ENCODE measurements at regions not wholly inside any gene's neighbourhood (a gene's known extent, or its start where the extent isn't known, plus 50 kb on each side); places are given as distances from the start of the nearest gene placed in this dataset.

DNA sequence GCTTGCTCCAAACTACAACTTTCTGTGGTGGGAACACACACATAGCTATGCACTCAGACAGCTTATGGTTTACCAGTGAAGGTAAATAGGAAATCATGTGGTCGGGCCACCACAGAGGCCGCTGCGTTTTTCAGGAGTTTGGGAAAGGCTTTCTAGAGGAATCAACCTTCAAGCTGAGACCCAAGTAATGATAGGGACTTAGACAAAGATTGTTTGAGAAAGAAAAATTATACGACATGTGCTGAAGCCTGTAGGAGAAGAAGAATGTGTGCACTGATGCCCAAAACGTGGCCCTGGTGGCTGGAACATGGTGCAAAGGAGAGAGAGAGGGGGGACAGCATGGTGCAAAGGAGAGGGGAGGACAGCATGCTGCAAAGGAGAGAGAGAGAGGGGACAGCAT, 61.2 kb upstream of the VIPR2 start:
- TF ChIP-seq, protein P1, sequence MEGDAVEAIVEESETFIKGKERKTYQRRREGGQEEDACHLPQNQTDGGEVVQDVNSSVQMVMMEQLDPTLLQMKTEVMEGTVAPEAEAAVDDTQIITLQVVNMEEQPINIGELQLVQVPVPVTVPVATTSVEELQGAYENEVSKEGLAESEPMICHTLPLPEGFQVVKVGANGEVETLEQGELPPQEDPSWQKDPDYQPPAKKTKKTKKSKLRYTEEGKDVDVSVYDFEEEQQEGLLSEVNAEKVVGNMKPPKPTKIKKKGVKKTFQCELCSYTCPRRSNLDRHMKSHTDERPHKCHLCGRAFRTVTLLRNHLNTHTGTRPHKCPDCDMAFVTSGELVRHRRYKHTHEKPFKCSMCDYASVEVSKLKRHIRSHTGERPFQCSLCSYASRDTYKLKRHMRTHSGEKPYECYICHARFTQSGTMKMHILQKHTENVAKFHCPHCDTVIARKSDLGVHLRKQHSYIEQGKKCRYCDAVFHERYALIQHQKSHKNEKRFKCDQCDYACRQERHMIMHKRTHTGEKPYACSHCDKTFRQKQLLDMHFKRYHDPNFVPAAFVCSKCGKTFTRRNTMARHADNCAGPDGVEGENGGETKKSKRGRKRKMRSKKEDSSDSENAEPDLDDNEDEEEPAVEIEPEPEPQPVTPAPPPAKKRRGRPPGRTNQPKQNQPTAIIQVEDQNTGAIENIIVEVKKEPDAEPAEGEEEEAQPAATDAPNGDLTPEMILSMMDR (IDR thresholded peaks at IDR 0.05): no peak
- no peak for TF ChIP-seq ZFX (IDR thresholded peaks at IDR 0.05; ENCODE audit: borderline replicate concordance)
